ENCODE measurements at regions not wholly inside any gene's neighbourhood (a gene's known extent, or its start where the extent isn't known, plus 50 kb on each side); places are given as distances from the start of the nearest gene placed in this dataset.

GRCh38 chr15:46146915-46147314, 512.1 kb downstream of the SQOR start:
- H3K27me3 ChIP-seq (ENCODE audit: control insufficient read depth in 5 of 5, insufficient read depth in 4 of 5, low read length in 5 of 5): no peaks in the 10 kb centered on the region
- H3K36me3 ChIP-seq (ENCODE audit: control insufficient read depth in 5 of 5, insufficient read depth in 5 of 5, low read length in 5 of 5): no peaks in the 10 kb centered on the region
- H3K9ac ChIP-seq (ENCODE audit: low read length in 5 of 5): no peak overlapping the region
- no peak overlapping the region for H3K4me3 ChIP-seq (ENCODE audit: low read depth in 1 of 5, low read length in 5 of 5)
- peaks cover 0 to 15% (median 12%) of the 10 kb centered on the region in 5 donors for H3K9me3 ChIP-seq (ENCODE audit: control insufficient read depth in 5 of 5, low read length in 5 of 5)
- no peak overlapping the region for H3K27ac ChIP-seq (ENCODE audit: low read depth, low read length)
- no peaks in the 10 kb centered on the region for H3K4me1 ChIP-seq (ENCODE audit: control insufficient read depth in 5 of 5, insufficient read depth in 5 of 5, low read length in 5 of 5)

- Histone ChIP-seq H3K9ac (ENCODE audit: low read length in 5 of 5) (no peak overlapping the region), H3K4me1 (ENCODE audit: control insufficient read depth in 5 of 5, insufficient read depth in 5 of 5, low read length in 5 of 5) (no peaks in the 10 kb centered on the region), H3K4me3 (ENCODE audit: low read depth in 1 of 5, low read length in 5 of 5) (no peak overlapping the region)
Measured at GRCh38 chr15:46151786-46152185, 517.0 kb downstream of the SQOR start.

GRCh38 chr15:46166750-46167149, 531.9 kb downstream of the SQOR start:
- H3K4me3 ChIP-seq (ENCODE audit: low read depth in 1 of 5, low read length in 5 of 5): no peak overlapping the region

More at GRCh38 chr15:46151786-46152185, 517.0 kb downstream of the SQOR start:
- Histone ChIP-seq H3K27ac (ENCODE audit: low read depth, low read length) (no peak overlapping the region), H3K36me3 (ENCODE audit: control insufficient read depth in 5 of 5, insufficient read depth in 5 of 5, low read length in 5 of 5) (no peaks in the 10 kb centered on the region), H3K9me3 (ENCODE audit: control insufficient read depth in 5 of 5, low read length in 5 of 5) (peaks cover 0 to 5% (median 3%) of the 10 kb centered on the region in 5 donors), H3K27me3 (ENCODE audit: control insufficient read depth in 5 of 5, insufficient read depth in 4 of 5, low read length in 5 of 5) (no peaks in the 10 kb centered on the region)

GRCh38 chr15:46170326-46170725, 535.5 kb downstream of the SQOR start:
- Histone ChIP-seq H3K9ac (ENCODE audit: low read length in 5 of 5) (no peak overlapping the region), H3K4me3 (ENCODE audit: low read depth in 1 of 5, low read length in 5 of 5) (no peak overlapping the region), H3K4me1 (ENCODE audit: control insufficient read depth in 5 of 5, insufficient read depth in 5 of 5, low read length in 5 of 5) (no peaks in the 10 kb centered on the region), H3K27ac (ENCODE audit: low read depth, low read length) (no peak overlapping the region), H3K27me3 (ENCODE audit: control insufficient read depth in 5 of 5, insufficient read depth in 4 of 5, low read length in 5 of 5) (no peaks in the 10 kb centered on the region), H3K9me3 (ENCODE audit: control insufficient read depth in 5 of 5, low read length in 5 of 5) (peaks cover 3 to 13% (median 11%) of the 10 kb centered on the region in 5 donors), H3K36me3 (ENCODE audit: control insufficient read depth in 5 of 5, insufficient read depth in 5 of 5, low read length in 5 of 5) (no peaks in the 10 kb centered on the region)

More at GRCh38 chr15:46166750-46167149, 531.9 kb downstream of the SQOR start:
- Histone ChIP-seq H3K27me3 (ENCODE audit: control insufficient read depth in 5 of 5, insufficient read depth in 4 of 5, low read length in 5 of 5) (no peaks in the 10 kb centered on the region), H3K9me3 (ENCODE audit: control insufficient read depth in 5 of 5, low read length in 5 of 5) (peaks cover 3 to 21% (median 11%) of the 10 kb centered on the region in 5 donors), H3K4me1 (ENCODE audit: control insufficient read depth in 5 of 5, insufficient read depth in 5 of 5, low read length in 5 of 5) (no peaks in the 10 kb centered on the region), H3K36me3 (ENCODE audit: control insufficient read depth in 5 of 5, insufficient read depth in 5 of 5, low read length in 5 of 5) (no peaks in the 10 kb centered on the region), H3K27ac (ENCODE audit: low read depth, low read length) (no peak overlapping the region), H3K9ac (ENCODE audit: low read length in 5 of 5) (no peak overlapping the region)

GRCh38 chr15:46174122-46174521, 539.3 kb downstream of the SQOR start:
- Histone ChIP-seq H3K27ac (ENCODE audit: low read depth, low read length) (no peak overlapping the region), H3K9me3 (ENCODE audit: control insufficient read depth in 5 of 5, low read length in 5 of 5) (peaks cover 3 to 22% (median 12%) of the 10 kb centered on the region in 5 donors), H3K27me3 (ENCODE audit: control insufficient read depth in 5 of 5, insufficient read depth in 4 of 5, low read length in 5 of 5) (no peaks in the 10 kb centered on the region), H3K4me1 (ENCODE audit: control insufficient read depth in 5 of 5, insufficient read depth in 5 of 5, low read length in 5 of 5) (no peaks in the 10 kb centered on the region), H3K9ac (ENCODE audit: low read length in 5 of 5) (no peak overlapping the region), H3K4me3 (ENCODE audit: low read depth in 1 of 5, low read length in 5 of 5) (no peak overlapping the region), H3K36me3 (ENCODE audit: control insufficient read depth in 5 of 5, insufficient read depth in 5 of 5, low read length in 5 of 5) (no peaks in the 10 kb centered on the region)

- Histone ChIP-seq H3K36me3 (ENCODE audit: control insufficient read depth in 5 of 5, insufficient read depth in 5 of 5, low read length in 5 of 5) (no peaks in the 10 kb centered on the region), H3K9ac (ENCODE audit: low read length in 5 of 5) (no peak overlapping the region), H3K9me3 (ENCODE audit: control insufficient read depth in 5 of 5, low read length in 5 of 5) (peaks cover 0 to 20% (median 2%) of the 10 kb centered on the region in 5 donors), H3K4me1 (ENCODE audit: control insufficient read depth in 5 of 5, insufficient read depth in 5 of 5, low read length in 5 of 5) (no peaks in the 10 kb centered on the region), H3K27ac (ENCODE audit: low read depth, low read length) (no peak overlapping the region), H3K27me3 (ENCODE audit: control insufficient read depth in 5 of 5, insufficient read depth in 4 of 5, low read length in 5 of 5) (no peaks in the 10 kb centered on the region), H3K4me3 (ENCODE audit: low read depth in 1 of 5, low read length in 5 of 5) (no peak overlapping the region)
Measured at GRCh38 chr15:46177219-46177618, 542.4 kb downstream of the SQOR start.

GRCh38 chr15:46178138-46178537, 543.3 kb downstream of the SQOR start:
- H3K27me3 ChIP-seq (ENCODE audit: control insufficient read depth in 5 of 5, insufficient read depth in 4 of 5, low read length in 5 of 5): no peaks in the 10 kb centered on the region
- peaks cover 2 to 21% (median 7%) of the 10 kb centered on the region in 5 donors for H3K9me3 ChIP-seq (ENCODE audit: control insufficient read depth in 5 of 5, low read length in 5 of 5)
- no peaks in the 10 kb centered on the region for H3K4me1 ChIP-seq (ENCODE audit: control insufficient read depth in 5 of 5, insufficient read depth in 5 of 5, low read length in 5 of 5)
- no peak overlapping the region for H3K4me3 ChIP-seq (ENCODE audit: low read depth in 1 of 5, low read length in 5 of 5)
- H3K36me3 ChIP-seq (ENCODE audit: control insufficient read depth in 5 of 5, insufficient read depth in 5 of 5, low read length in 5 of 5): no peaks in the 10 kb centered on the region
- no peak overlapping the region for H3K9ac ChIP-seq (ENCODE audit: low read length in 5 of 5)
- H3K27ac ChIP-seq (ENCODE audit: low read depth, low read length): no peak overlapping the region

- no peaks in the 10 kb centered on the region for H3K36me3 ChIP-seq (ENCODE audit: control insufficient read depth in 5 of 5, insufficient read depth in 5 of 5, low read length in 5 of 5)
- H3K27ac ChIP-seq (ENCODE audit: low read depth, low read length): no peak overlapping the region
- H3K27me3 ChIP-seq (ENCODE audit: control insufficient read depth in 5 of 5, insufficient read depth in 4 of 5, low read length in 5 of 5): no peaks in the 10 kb centered on the region
- H3K9ac ChIP-seq (ENCODE audit: low read length in 5 of 5): no peak overlapping the region
- no peaks in the 10 kb centered on the region for H3K4me1 ChIP-seq (ENCODE audit: control insufficient read depth in 5 of 5, insufficient read depth in 5 of 5, low read length in 5 of 5)
- peaks cover 0 to 7% (median 0%) of the 10 kb centered on the region in 5 donors for H3K9me3 ChIP-seq (ENCODE audit: control insufficient read depth in 5 of 5, low read length in 5 of 5)
- no peak overlapping the region for H3K4me3 ChIP-seq (ENCODE audit: low read depth in 1 of 5, low read length in 5 of 5)
Measured at GRCh38 chr15:46207341-46207740, 572.5 kb downstream of the SQOR start.

GRCh38 chr15:46213551-46213950, 578.7 kb downstream of the SQOR start:
- Histone ChIP-seq H3K9ac (ENCODE audit: low read length in 5 of 5) (no peak overlapping the region), H3K4me3 (ENCODE audit: low read depth in 1 of 5, low read length in 5 of 5) (no peak overlapping the region), H3K27ac (ENCODE audit: low read depth, low read length) (no peak overlapping the region), H3K9me3 (ENCODE audit: control insufficient read depth in 5 of 5, low read length in 5 of 5) (peaks cover 0 to 5% (median 0%) of the 10 kb centered on the region in 5 donors), H3K27me3 (ENCODE audit: control insufficient read depth in 5 of 5, insufficient read depth in 4 of 5, low read length in 5 of 5) (no peaks in the 10 kb centered on the region), H3K4me1 (ENCODE audit: control insufficient read depth in 5 of 5, insufficient read depth in 5 of 5, low read length in 5 of 5) (no peaks in the 10 kb centered on the region), H3K36me3 (ENCODE audit: control insufficient read depth in 5 of 5, insufficient read depth in 5 of 5, low read length in 5 of 5) (no peaks in the 10 kb centered on the region)

GRCh38 chr15:46222826-46223225, 588.0 kb downstream of the SQOR start:
- Histone ChIP-seq H3K27me3 (ENCODE audit: control insufficient read depth in 5 of 5, insufficient read depth in 4 of 5, low read length in 5 of 5) (no peaks in the 10 kb centered on the region), H3K4me3 (ENCODE audit: low read depth in 1 of 5, low read length in 5 of 5) (no peak overlapping the region), H3K4me1 (ENCODE audit: control insufficient read depth in 5 of 5, insufficient read depth in 5 of 5, low read length in 5 of 5) (no peaks in the 10 kb centered on the region), H3K27ac (ENCODE audit: low read depth, low read length) (no peak overlapping the region), H3K9me3 (ENCODE audit: control insufficient read depth in 5 of 5, low read length in 5 of 5) (peaks cover 0 to under 1% (median 0%) of the 10 kb centered on the region in 5 donors), H3K9ac (ENCODE audit: low read length in 5 of 5) (no peak overlapping the region), H3K36me3 (ENCODE audit: control insufficient read depth in 5 of 5, insufficient read depth in 5 of 5, low read length in 5 of 5) (no peaks in the 10 kb centered on the region)

- H3K27me3 ChIP-seq (ENCODE audit: control insufficient read depth in 5 of 5, insufficient read depth in 4 of 5, low read length in 5 of 5): no peaks in the 10 kb centered on the region
- H3K4me3 ChIP-seq (ENCODE audit: low read depth in 1 of 5, low read length in 5 of 5): no peak overlapping the region
- no peaks in the 10 kb centered on the region for H3K36me3 ChIP-seq (ENCODE audit: control insufficient read depth in 5 of 5, insufficient read depth in 5 of 5, low read length in 5 of 5)
- H3K27ac ChIP-seq (ENCODE audit: low read depth, low read length): no peak overlapping the region
- H3K9ac ChIP-seq (ENCODE audit: low read length in 5 of 5): no peak overlapping the region
- no peaks in the 10 kb centered on the region for H3K4me1 ChIP-seq (ENCODE audit: control insufficient read depth in 5 of 5, insufficient read depth in 5 of 5, low read length in 5 of 5)
- peaks cover 0 to 2% (median 0%) of the 10 kb centered on the region in 5 donors for H3K9me3 ChIP-seq (ENCODE audit: control insufficient read depth in 5 of 5, low read length in 5 of 5)
Measured at GRCh38 chr15:46229263-46229662, 594.4 kb downstream of the SQOR start.

All from subcutaneous abdominal adipose tissue (tissue), 5 donors.